Breast epithelium (tissue), 3 donors: ENCODE measurements at regions not wholly inside any gene's neighbourhood (a gene's known extent, or its start where the extent isn't known, plus 50 kb on each side); places are given as distances from the start of the nearest gene placed in this dataset.

Experiments
- POLR2A ChIP-seq: fragments of 450-650 bp; IDR thresholded peaks from one replicate; pipeline ENCODE4 v1.6.1; 2016; ENCODE audit warnings: antibody characterized with exemption, mild to moderate bottlenecking, moderate library complexity
- TF ChIP-seq, protein P1 (sequence below), 3 donors: fragments of 450-650 bp; IDR thresholded peaks; one replicate each; pipeline ENCODE4 v1.5.1; 2016 to 2017; ENCODE audit warnings: antibody characterized with exemption in 3 of 3, mild to moderate bottlenecking in 3 of 3, moderate library complexity in 3 of 3

DNA sequence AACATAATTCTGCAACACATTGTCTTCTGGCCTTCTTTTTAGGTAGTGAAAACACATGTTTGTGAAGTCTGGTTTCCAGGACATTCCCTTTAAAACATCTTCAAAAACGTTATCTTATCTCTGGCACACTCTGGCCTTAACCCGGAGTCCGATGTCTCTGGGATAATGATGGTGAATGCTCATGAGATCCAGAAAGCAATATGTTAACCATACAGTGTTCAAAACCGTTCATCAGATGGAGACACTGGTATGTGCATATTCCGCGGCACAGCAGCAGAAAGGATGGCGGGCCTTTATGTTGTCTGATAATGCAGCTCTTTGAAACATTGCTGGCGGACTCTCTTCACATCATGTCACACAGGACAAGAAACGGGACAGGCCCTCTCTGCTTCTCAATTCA, 605.2 kb downstream of the CCDC171 start:
- TF ChIP-seq, protein P1, sequence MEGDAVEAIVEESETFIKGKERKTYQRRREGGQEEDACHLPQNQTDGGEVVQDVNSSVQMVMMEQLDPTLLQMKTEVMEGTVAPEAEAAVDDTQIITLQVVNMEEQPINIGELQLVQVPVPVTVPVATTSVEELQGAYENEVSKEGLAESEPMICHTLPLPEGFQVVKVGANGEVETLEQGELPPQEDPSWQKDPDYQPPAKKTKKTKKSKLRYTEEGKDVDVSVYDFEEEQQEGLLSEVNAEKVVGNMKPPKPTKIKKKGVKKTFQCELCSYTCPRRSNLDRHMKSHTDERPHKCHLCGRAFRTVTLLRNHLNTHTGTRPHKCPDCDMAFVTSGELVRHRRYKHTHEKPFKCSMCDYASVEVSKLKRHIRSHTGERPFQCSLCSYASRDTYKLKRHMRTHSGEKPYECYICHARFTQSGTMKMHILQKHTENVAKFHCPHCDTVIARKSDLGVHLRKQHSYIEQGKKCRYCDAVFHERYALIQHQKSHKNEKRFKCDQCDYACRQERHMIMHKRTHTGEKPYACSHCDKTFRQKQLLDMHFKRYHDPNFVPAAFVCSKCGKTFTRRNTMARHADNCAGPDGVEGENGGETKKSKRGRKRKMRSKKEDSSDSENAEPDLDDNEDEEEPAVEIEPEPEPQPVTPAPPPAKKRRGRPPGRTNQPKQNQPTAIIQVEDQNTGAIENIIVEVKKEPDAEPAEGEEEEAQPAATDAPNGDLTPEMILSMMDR (IDR thresholded peaks at IDR 0.05) = no peak
- no peak for TF ChIP-seq POLR2A
